ENCODE measurements at regions not wholly inside any gene's neighbourhood (a gene's known extent, or its start where the extent isn't known, plus 50 kb on each side); places are given as distances from the start of the nearest gene placed in this dataset.

DNA sequence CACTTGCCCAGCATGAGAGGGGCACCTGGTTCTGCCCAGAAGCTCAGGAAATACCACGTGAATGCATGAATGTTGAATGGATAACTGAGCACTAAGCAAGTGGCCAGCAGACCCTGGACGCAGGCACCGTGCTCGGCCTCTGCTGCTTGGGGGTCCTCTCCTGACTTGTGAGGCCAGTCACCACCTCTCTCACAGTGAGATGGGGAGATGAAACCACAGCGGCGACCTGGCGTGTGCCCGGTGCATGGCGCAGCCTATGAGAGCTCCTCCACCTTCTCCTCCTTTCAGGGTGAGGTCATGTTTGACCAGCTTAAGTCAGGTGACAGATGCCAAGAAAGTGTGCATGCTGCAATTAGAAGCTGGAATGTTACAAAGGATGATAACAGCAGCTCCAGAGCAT lies 75.5 kb downstream of the HMX1 start:
- no peak for DNase-seq
- Histone ChIP-seq H3K9me3 (replicated peaks) (no peaks in the 10 kb centered on the region), H3K36me3 (no peaks in the 10 kb centered on the region), H3K4me1 (no peaks in the 10 kb centered on the region), H3K4me3 (no peak overlapping the region), H3K27me3 (no peaks in the 10 kb centered on the region; the same call in 1 of the 2 replicates), H3K27ac (no peak overlapping the region)

DNA sequence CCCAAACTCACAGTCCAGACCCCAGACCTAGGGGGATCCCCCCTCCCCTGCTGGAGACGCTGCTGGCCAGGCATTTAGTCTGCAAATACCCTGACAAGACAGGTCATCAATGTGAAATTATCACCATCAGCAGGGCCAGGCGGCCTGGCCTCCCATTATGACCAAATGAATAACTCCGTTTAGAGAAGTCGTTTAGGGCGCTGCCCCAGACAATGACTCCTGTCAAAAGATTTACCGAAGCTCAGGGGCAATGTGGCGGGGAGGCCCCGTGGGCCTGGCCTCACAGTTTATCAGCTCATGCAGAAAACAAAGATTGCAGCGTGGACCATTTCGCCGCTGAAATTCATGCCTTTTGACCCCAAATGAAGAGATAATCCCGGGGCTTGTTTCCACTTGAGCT lies 76.5 kb downstream of the HMX1 start:
- Histone ChIP-seq H3K27ac (no peak overlapping the region), H3K9me3 (replicated peaks) (no peaks in the 10 kb centered on the region), H3K36me3 (no peaks in the 10 kb centered on the region), H3K4me1 (no peaks in the 10 kb centered on the region), H3K27me3 (peaks cover 9% of the 10 kb centered on the region; the same call in 1 of the 2 replicates), H3K4me3 (no peak overlapping the region)
- no peak for DNase-seq

DNA sequence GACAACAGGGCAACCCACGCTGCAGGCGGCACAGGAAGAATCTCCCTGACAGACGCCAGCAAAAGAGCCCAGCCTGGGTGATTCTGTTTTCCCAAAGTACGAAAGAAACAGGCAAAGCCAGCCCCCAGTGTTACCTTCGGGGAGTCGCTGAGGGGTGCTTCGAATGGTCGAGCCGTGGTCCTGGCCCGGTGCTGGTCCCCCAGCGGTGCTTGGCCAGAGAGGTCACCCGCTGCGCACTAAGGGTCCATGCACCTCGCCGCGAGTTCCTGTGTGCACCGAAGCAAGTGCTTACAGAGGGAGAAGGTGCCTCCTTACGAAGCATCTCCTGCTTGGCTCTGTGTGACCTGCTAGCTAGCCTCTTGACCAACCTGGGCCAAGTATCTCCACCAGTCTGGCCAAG lies 77.1 kb downstream of the HMX1 start:
- peaks cover 16% of the 10 kb centered on the region; the same call in 1 of the 2 replicates for H3K27me3 ChIP-seq
- H3K9me3 ChIP-seq (replicated peaks): no peaks in the 10 kb centered on the region

DNA sequence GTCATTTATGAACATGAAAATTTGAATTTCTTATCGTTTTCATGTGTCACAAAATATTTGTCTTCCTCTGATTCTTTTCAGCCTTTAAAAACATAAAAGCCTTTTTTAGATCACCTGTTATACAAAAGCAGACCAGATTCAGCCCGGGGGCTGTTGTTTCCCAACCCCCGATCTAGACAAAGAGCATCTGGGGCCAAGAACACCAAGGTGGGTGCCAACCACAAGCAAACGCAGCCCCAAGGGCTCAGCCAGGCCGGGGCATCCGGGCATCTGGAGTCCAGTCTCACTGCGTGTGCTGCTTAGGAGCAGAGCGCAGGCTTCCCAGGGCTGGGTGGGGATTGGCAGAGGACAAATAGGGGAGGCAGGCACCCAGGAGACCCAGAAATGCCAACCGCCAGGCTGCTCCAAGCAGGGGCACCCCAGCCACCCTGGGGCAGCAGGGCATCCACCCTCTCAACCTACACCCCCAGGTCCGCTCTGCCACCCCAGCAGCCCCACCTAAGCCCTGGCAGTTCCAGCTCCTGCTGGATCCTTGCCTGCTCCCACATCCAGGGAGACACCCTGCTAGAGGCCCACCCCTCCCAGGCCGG lies 78.0 kb downstream of the HMX1 start:
- Histone ChIP-seq H3K36me3 (no peaks in the 10 kb centered on the region), H3K4me3 (no peak overlapping the region), H3K27me3 (peaks cover 20% of the 10 kb centered on the region; the same call in 1 of the 2 replicates), H3K9me3 (replicated peaks) (no peaks in the 10 kb centered on the region), H3K4me1 (no peaks in the 10 kb centered on the region), H3K27ac (no peak overlapping the region)
- DNase-seq: no peak

More for the DNA sequence above, 77.1 kb downstream of the HMX1 start:
- no peak for DNase-seq
- Histone ChIP-seq H3K4me1 (no peaks in the 10 kb centered on the region), H3K36me3 (no peaks in the 10 kb centered on the region), H3K27ac (no peak overlapping the region), H3K4me3 (no peak overlapping the region)

DNA sequence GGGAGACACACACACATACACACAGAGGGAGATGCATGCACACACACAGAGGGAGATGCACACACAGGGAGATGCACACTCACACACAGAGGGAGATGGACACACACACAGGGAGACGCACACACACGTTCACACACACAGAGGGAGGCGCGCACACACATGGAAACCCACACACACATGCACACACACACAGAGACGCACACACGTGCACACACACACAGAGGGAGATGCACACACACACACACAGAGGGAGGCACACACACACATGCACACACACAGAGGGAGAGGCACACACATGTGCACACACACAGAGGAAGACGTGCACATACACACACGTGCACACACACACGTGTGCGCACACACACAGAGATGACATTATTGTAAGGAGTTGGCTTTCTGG lies 79.1 kb downstream of the HMX1 start:
- H3K27me3 ChIP-seq: peaks cover 30% of the 10 kb centered on the region
- no peaks in the 10 kb centered on the region for H3K4me1 ChIP-seq
- no peaks in the 10 kb centered on the region for H3K9me3 ChIP-seq (replicated peaks)
- no peak overlapping the region for H3K4me3 ChIP-seq
- H3K27ac ChIP-seq: no peak overlapping the region
- no peak for DNase-seq
- no peaks in the 10 kb centered on the region for H3K36me3 ChIP-seq

DNA sequence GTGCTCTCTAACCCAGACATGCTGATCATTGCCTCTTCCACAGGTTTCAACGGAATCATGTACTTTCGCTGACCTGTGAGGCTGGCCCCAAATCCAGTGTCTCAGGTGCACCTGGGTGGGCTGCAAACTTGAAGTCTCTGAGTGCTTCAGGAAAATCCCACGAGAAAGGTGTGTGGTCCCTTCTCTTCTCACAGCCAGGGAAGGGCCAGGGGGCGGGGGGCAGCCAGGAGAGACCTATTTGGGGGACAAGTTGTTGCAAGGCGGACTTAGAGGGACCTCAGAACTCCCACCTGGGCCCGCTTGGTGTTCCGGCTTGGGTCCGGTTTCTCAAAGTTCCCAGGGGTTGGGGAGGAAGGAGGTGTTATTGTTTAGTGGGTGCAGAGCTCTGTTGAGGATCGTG lies 80.0 kb downstream of the HMX1 start:
- DNase-seq: no peak
- Histone ChIP-seq H3K27me3 (peaks cover 39% of the 10 kb centered on the region), H3K36me3 (no peaks in the 10 kb centered on the region), H3K4me1 (no peaks in the 10 kb centered on the region), H3K4me3 (no peak overlapping the region), H3K27ac (no peak overlapping the region), H3K9me3 (replicated peaks) (no peaks in the 10 kb centered on the region)

DNA sequence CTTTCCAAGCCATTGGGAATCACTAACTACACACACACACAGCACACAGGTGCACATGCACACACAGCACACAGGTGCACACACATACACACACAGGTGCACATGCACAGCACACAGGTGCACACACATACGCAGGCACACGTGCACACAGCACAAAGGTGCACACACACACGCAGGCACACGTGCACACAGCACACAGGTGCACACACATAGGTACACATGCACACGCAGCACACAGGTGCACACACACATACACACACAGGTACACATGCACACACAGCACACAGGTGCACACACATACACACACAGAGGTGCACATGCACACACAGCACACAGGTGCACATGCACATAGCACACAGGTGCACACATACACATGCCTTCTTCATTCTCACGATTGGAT lies 80.9 kb downstream of the HMX1 start:
- H3K27me3 ChIP-seq: peaks cover 48% of the 10 kb centered on the region
- no peak overlapping the region for H3K4me3 ChIP-seq
- no peaks in the 10 kb centered on the region for H3K36me3 ChIP-seq
- no peaks in the 10 kb centered on the region for H3K4me1 ChIP-seq
- DNase-seq: no peak
- H3K9me3 ChIP-seq (replicated peaks): no peaks in the 10 kb centered on the region
- no peak overlapping the region for H3K27ac ChIP-seq

DNA sequence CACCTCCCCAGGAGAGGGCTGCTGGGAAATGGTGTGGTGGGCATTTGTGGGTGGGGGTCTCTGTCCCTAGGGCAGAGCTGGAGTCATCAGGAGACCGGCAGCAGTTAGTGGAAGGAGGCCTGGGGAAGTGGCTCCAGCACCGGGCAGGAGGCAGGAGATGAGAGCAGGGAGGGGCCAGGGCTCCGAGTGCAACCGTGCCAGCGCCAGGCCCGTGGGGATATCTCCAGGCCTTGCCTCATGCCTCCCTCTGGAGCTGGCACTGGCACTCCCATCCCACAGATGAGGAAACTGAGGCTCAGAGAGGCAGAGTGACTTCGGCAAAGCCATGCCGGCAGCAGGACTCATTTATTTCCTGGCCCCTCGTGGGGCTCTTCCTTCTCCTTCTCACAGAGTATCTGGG lies 83.5 kb downstream of the HMX1 start:
- Histone ChIP-seq H3K4me3 (no peak overlapping the region), H3K9me3 (replicated peaks) (no peaks in the 10 kb centered on the region)
- DNase-seq: no peak

DNA sequence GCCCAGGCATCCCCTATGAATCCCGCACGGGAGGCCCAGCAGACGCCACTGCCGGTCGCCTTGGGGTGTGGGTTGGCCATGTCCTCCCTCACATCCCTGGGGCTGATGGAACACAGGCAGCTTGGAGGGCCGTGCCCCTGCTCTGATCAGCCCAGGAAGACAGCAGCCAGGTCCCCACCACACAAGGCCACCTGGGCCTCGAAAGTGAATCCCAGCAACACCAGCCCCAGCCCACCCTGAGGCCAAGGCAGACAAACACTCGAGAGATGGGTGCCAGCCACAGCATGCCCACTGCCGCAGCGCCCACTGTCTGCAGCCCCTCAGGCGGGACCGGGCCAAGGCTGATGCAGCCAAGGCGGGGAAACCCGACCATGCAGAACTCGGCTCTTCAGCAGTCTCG lies 85.5 kb downstream of the HMX1 start:
- no peak for DNase-seq
- Histone ChIP-seq H3K4me3 (no peak overlapping the region), H3K36me3 (no peaks in the 10 kb centered on the region), H3K27me3 (peaks cover 86% of the 10 kb centered on the region), H3K4me1 (no peaks in the 10 kb centered on the region), H3K27ac (no peak overlapping the region), H3K9me3 (replicated peaks) (no peaks in the 10 kb centered on the region)

More for the DNA sequence above, 83.5 kb downstream of the HMX1 start:
- Histone ChIP-seq H3K4me1 (no peaks in the 10 kb centered on the region), H3K27me3 (peaks cover 67% of the 10 kb centered on the region), H3K36me3 (no peaks in the 10 kb centered on the region), H3K27ac (no peak overlapping the region)

DNA sequence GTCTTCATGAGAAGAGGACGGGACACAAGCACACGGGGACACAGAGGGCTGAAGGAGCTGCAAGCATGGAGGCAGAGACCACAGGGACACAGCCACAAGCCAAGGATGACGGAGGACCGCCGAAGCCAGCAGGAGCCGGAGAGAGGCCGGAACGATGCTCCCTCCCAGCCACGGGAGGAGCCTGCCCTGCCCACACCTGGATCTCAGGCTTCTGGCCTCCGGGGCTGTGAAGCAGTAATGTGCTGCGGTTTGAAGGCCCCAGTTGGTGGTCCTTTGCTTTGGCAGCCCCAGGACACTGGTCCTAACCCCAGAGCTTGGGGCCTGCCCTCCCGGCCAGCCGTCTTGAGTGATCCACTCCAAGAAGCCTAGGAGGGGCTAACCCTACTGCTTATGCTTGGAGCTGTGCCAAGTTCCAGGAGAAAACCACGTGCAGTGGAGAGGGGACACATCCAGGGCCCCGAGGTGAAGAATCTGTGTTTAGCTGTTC lies 85.9 kb downstream of the HMX1 start:
- Histone ChIP-seq H3K4me3 (no peak overlapping the region), H3K9me3 (replicated peaks) (no peaks in the 10 kb centered on the region)
- DNase-seq: no peak

DNA sequence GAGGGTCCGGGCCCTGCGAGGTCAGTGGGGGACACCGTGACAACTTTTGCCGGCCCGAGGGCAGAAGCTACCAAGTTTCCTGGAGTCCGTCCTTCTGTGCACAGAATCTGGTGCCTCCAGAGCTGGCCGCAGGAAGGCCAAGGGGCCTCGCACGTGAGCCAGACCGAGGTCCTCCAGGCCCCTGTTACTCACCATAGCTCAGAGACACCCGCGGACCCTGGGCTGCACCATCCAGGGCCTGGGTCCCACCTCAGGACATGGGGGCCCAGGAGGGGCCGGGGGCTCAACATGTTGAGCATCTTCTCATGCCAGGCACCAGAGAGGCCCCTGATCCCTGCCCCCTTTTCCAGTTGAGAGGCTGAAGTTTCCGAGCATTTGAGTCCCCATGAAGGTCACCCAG lies 87.9 kb downstream of the HMX1 start:
- H3K4me1 ChIP-seq: no peaks in the 10 kb centered on the region
- H3K36me3 ChIP-seq: no peaks in the 10 kb centered on the region
- H3K27me3 ChIP-seq: peaks cover 73% of the 10 kb centered on the region

More for the DNA sequence above, 85.9 kb downstream of the HMX1 start:
- Histone ChIP-seq H3K36me3 (no peaks in the 10 kb centered on the region), H3K27ac (no peak overlapping the region), H3K4me1 (no peaks in the 10 kb centered on the region), H3K27me3 (peaks cover 85% of the 10 kb centered on the region)

DNA sequence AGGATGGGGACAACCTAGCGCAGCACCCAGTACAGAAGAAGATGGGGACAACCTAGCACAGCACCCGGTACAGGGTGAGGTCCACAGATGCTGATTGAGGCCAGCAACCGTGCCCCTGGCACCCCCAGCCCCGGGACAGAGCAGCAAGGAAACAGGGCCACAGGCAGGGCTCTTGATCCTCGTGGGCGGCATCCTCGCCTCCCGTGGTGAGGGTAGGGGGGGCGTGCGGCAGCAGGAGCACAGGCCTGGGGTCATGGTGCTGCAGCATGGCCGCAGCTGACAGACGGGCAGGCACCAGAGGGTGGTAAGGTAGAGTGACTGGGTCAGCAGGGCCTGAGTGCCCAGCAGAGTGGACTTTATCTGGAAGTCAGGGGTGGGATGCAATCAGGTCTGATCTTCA lies 89.5 kb downstream of the HMX1 start:
- H3K27me3 ChIP-seq: peaks cover 59% of the 10 kb centered on the region

More for the DNA sequence above, 87.9 kb downstream of the HMX1 start:
- Histone ChIP-seq H3K27ac (no peak overlapping the region), H3K4me3 (no peak overlapping the region), H3K9me3 (replicated peaks) (no peaks in the 10 kb centered on the region)
- DNase-seq: no peak

DNA sequence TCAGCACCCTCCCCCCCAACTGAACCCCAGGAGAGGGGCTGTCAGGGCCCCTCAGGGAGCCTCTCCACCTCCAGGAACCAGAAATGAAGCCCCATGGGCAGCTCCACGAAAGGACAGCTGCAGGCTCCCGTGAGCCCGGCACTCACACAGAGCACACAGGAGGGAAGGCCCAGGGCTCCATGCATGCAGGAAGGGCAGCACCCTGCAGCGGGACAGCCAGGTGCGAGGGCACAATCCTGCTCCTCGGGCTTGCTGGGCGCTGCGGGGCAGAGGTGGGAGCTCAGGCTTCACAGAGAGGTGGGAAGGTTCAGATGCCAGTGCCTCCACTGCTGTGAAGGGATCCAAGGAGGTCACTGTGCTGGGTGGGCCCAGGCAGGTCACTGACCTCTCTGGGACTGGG lies 90.0 kb downstream of the HMX1 start:
- H3K27ac ChIP-seq: no peak overlapping the region
- H3K4me1 ChIP-seq: no peaks in the 10 kb centered on the region
- H3K27me3 ChIP-seq: peaks cover 54% of the 10 kb centered on the region
- no peak overlapping the region for H3K4me3 ChIP-seq
- H3K9me3 ChIP-seq (replicated peaks): no peaks in the 10 kb centered on the region
- H3K36me3 ChIP-seq: no peaks in the 10 kb centered on the region
- no peak for DNase-seq

More for the DNA sequence above, 89.5 kb downstream of the HMX1 start:
- H3K4me1 ChIP-seq: no peaks in the 10 kb centered on the region
- H3K4me3 ChIP-seq: no peak overlapping the region
- no peak overlapping the region for H3K27ac ChIP-seq
- H3K36me3 ChIP-seq: no peaks in the 10 kb centered on the region
- DNase-seq: no peak
- H3K9me3 ChIP-seq (replicated peaks): no peaks in the 10 kb centered on the region

DNA sequence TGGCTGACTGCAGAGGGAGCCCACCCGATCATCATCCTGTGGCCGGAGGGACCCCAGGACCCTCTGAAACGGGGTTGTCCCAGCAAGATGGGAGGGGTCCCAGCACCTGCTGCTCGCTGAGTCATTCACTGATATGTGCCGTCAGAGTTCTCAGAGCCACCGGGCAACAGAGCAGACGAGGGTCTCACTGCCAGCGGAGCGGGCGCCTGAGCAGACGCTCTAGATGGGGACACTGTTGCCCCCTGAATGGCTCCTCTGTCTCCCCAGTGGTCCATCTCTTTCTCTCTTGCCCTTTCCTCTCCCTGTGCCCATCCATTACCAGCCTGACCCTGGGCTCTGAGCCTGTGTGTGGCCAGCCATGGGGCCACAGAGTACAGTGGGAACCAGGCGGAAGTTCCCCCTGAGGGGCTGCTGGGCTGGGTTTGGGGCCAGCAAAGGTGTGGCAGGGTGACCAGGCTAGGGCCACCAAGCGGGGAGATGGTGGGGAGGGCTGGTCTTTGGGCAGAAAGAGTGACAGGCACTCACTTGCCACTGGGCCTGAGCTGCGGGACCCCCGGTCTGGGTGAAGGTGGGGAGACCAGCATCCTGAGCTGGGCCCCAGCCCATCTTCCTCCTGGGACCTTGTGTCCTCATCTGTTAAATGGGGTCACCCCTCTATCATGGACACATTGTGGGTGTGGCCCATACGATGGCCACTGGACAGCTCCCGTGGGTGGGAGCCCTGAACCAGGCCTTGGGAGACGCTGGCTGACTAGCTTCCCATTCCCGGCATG lies 90.9 kb downstream of the HMX1 start:
- peaks cover 45% of the 10 kb centered on the region for H3K27me3 ChIP-seq

DNA sequence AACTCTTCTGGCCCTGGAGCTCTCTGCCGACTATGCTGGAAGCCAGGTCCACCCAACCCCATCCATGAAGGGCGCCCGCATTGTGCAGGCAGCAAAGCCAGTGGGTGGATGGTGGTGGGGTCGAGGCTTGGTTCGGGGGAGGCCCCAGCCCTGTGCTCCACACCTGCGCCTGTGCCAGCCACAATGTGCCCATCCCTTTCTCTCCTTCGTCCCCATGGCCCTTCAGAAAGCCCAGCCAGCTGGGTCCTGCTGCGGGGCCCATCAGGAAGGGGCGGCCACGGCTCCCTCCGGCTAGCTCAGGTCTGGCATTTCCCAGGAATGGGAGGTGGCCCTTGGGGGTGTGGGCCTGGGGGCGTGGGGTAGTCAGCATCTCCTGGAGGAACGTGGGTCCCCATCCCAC lies 91.6 kb downstream of the HMX1 start:
- no peaks in the 10 kb centered on the region for H3K4me1 ChIP-seq
- H3K27me3 ChIP-seq: peaks cover 38% of the 10 kb centered on the region
- H3K4me3 ChIP-seq: no peak overlapping the region
- H3K9me3 ChIP-seq (replicated peaks): no peaks in the 10 kb centered on the region
- H3K27ac ChIP-seq: no peak overlapping the region
- no peaks in the 10 kb centered on the region for H3K36me3 ChIP-seq
- no peak for DNase-seq

More for the DNA sequence above, 90.9 kb downstream of the HMX1 start:
- no peak overlapping the region for H3K27ac ChIP-seq
- H3K4me3 ChIP-seq: no peak overlapping the region
- no peak for DNase-seq
- no peaks in the 10 kb centered on the region for H3K9me3 ChIP-seq (replicated peaks)
- H3K36me3 ChIP-seq: no peaks in the 10 kb centered on the region
- no peaks in the 10 kb centered on the region for H3K4me1 ChIP-seq

Measured in SJCRH30 (cell line).